ENCODE measurements at regions not wholly inside any gene's neighbourhood (a gene's known extent, or its start where the extent isn't known, plus 50 kb on each side); places are given as distances from the start of the nearest gene placed in this dataset.

DNA sequence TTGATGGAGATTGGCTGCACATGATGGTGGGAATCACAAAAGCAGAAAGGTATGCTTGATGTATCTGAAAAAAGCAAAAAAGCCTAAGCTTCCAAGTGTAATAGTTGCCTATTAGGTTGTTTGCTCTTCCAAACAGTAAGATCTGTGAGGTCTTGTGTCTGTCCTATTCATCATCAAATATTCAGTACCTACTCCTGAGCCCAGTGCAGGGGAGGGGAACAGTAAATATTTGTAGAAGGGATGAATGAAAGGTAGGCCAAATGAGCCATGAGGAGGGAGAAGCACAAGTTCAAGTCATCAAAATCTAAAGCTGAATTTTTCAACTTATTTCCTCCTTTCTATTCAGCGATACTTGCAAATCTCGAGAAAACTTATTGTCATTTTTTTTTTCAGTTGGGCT is 153.2 kb upstream of the ETAA1 start:
- TF ChIP-seq, protein P1, sequence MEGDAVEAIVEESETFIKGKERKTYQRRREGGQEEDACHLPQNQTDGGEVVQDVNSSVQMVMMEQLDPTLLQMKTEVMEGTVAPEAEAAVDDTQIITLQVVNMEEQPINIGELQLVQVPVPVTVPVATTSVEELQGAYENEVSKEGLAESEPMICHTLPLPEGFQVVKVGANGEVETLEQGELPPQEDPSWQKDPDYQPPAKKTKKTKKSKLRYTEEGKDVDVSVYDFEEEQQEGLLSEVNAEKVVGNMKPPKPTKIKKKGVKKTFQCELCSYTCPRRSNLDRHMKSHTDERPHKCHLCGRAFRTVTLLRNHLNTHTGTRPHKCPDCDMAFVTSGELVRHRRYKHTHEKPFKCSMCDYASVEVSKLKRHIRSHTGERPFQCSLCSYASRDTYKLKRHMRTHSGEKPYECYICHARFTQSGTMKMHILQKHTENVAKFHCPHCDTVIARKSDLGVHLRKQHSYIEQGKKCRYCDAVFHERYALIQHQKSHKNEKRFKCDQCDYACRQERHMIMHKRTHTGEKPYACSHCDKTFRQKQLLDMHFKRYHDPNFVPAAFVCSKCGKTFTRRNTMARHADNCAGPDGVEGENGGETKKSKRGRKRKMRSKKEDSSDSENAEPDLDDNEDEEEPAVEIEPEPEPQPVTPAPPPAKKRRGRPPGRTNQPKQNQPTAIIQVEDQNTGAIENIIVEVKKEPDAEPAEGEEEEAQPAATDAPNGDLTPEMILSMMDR (IDR thresholded peaks at IDR 0.05): no peak
- TF ChIP-seq POLR2A (IDR thresholded peaks at IDR 0.05): no peak

All from Peyer's patch (tissue), 4 donors.